Adrenal gland (tissue), 5 donors: ENCODE measurements at regions not wholly inside any gene's neighbourhood (a gene's known extent, or its start where the extent isn't known, plus 50 kb on each side); places are given as distances from the start of the nearest gene placed in this dataset.

ENCODE experiments used
- POLR2A ChIP-seq, 2 donors: fragments of 450-650 bp; IDR thresholded peaks; one replicate each; pipeline ENCODE4 v1.6.1; 2017; ENCODE audit warnings: antibody characterized with exemption in 2 of 2, mild to moderate bottlenecking in 2 of 2, moderate library complexity in 1 of 2
- TF ChIP-seq, protein P1 (sequence below), 6 experiments: fragments of 450-650 bp in 4 of 6; fragments of 200-600 bp in 2 of 6; sonication (generic) in 1 of 6; IDR thresholded peaks; 1 replicate in 5 of 6; 2 replicates in 1 of 6; pipeline versions ENCODE4 v1.5.1 to v1.8.0; 2016 to 2021; ENCODE audit warnings: antibody characterized with exemption in 6 of 6, mild to moderate bottlenecking in 2 of 6, moderate library complexity in 1 of 6
- donor health status: DM: no; HTN: no; CAD: no.

DNA sequence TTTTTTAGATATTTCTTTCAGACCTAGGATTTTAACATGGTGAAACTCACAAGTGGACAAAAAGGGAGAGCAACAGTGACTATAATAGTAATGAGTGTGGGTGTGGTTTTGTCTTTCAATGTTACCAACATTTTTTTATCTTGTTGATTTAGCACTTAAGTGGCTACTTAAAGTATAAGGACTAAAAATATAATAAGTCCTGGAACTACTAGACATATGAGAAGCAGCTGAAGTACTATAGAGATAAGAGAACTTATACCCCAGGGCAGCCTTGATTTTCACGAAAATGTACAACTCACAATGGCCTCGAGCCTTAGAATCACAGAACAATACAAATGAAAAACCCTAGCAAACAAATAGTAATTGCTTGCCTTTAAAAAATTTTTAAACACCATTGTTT lies 1151.8 kb downstream of the TYW1 start:
- TF ChIP-seq POLR2A (IDR thresholded peaks at IDR 0.05), result no peak
- TF ChIP-seq, protein P1, sequence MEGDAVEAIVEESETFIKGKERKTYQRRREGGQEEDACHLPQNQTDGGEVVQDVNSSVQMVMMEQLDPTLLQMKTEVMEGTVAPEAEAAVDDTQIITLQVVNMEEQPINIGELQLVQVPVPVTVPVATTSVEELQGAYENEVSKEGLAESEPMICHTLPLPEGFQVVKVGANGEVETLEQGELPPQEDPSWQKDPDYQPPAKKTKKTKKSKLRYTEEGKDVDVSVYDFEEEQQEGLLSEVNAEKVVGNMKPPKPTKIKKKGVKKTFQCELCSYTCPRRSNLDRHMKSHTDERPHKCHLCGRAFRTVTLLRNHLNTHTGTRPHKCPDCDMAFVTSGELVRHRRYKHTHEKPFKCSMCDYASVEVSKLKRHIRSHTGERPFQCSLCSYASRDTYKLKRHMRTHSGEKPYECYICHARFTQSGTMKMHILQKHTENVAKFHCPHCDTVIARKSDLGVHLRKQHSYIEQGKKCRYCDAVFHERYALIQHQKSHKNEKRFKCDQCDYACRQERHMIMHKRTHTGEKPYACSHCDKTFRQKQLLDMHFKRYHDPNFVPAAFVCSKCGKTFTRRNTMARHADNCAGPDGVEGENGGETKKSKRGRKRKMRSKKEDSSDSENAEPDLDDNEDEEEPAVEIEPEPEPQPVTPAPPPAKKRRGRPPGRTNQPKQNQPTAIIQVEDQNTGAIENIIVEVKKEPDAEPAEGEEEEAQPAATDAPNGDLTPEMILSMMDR (IDR thresholded peaks at IDR 0.05), result no peak
